HepG2 (cell line): ENCODE measurements at regions not wholly inside any gene's neighbourhood (a gene's known extent, or its start where the extent isn't known, plus 50 kb on each side); places are given as distances from the start of the nearest gene placed in this dataset.

Experiments used
- CSRNP2 ChIP-seq: sonication (generic); formaldehyde crosslinking; conservative IDR thresholded peaks from 2 replicates; pipeline ENCODE4 v1.8.0; 2022; ENCODE audit warnings: low read depth, missing genetic modification reagents
- EED ChIP-seq: sonication (generic); formaldehyde crosslinking; IDR thresholded peaks from 2 replicates; pipeline ENCODE4 v1.5.0; 2020; ENCODE audit warnings: mild to moderate bottlenecking, missing genetic modification reagents
- TCF7L2 ChIP-seq: IDR thresholded peaks from 2 replicates; pipeline ENCODE4 v1.6.1; 2011; ENCODE audit warnings: mild to moderate bottlenecking, low read depth, low read length, moderate library complexity
- ZNF296 ChIP-seq: sonication (generic); formaldehyde crosslinking; conservative IDR thresholded peaks from 2 replicates; pipeline ENCODE4 v1.5.0; 2020; ENCODE audit warnings: mild to moderate bottlenecking, missing genetic modification reagents
- ZNF605 ChIP-seq: sonication (generic); formaldehyde crosslinking; IDR thresholded peaks from 2 replicates; pipeline ENCODE4 v1.8.0; 2022; ENCODE audit warnings: mild to moderate bottlenecking, missing genetic modification reagents
- ZNF704 ChIP-seq: sonication (generic); formaldehyde crosslinking; IDR thresholded peaks from 2 replicates; pipeline ENCODE4 v1.8.1; 2023; ENCODE audit warnings: mild to moderate bottlenecking, inconsistent platforms, moderate library complexity, missing genetic modification reagents, borderline replicate concordance
- ZXDC ChIP-seq: sonication (generic); formaldehyde crosslinking; IDR thresholded peaks from 2 replicates; pipeline ENCODE4 v1.5.0; 2020; ENCODE audit warnings: mild to moderate bottlenecking, missing genetic modification reagents

- TF ChIP-seq TCF7L2 = no peak
- TF ChIP-seq ZXDC (CRISPR knock-in tag) = no peak
- TF ChIP-seq ZNF605 (CRISPR knock-in tag) = no peak
- no peak for TF ChIP-seq ZNF296 (CRISPR knock-in tag)
- TF ChIP-seq ZNF704 (CRISPR knock-in tag) = no peak
- TF ChIP-seq CSRNP2 (CRISPR knock-in tag) = no peak
- no peak for TF ChIP-seq EED (CRISPR knock-in tag)
- TF ChIP-seq, all 625 proteins: peak for 0
Measured at GRCh38 chr14:28407031-28407825, 359.4 kb upstream of the FOXG1 start (continued).
